CD4-positive, alpha-beta T cell treated with Interleukin-17A for 4 hours (primary cell): ENCODE measurements at regions not wholly inside any gene's neighbourhood (a gene's known extent, or its start where the extent isn't known, plus 50 kb on each side); places are given as distances from the start of the nearest gene placed in this dataset.
"Not testable (repeated sequence)": the region's sequence is repeated elsewhere in the genome, so short reads cannot be mapped to it uniquely, and the experiment has no call there.

Experiments used
- DNase-seq: peaks from one replicate; pipeline ENCODE4 v3.0.0-alpha.2; 2020; ENCODE audit warnings: mixed read lengths

- no peak for DNase-seq
These were observed 349.2 kb downstream of the HGF start for GRCh38 chr7:81420526-81421226.

GRCh38 chr7:81419731-81420130 is 350.1 kb downstream of the HGF start:
- no peak for DNase-seq

- DNase-seq, result no peak
These were observed 353.2 kb downstream of the HGF start for GRCh38 chr7:81416659-81417058.

- DNase-seq, result no peak
These were observed 354.7 kb downstream of the HGF start for GRCh38 chr7:81415181-81415580.

GRCh38 chr7:81414411-81414810 is 355.4 kb downstream of the HGF start:
- DNase-seq, result no peak

- DNase-seq, result no peak
These were observed 359.3 kb downstream of the HGF start for GRCh38 chr7:81410471-81411117.

GRCh38 chr7:81408728-81409127 is 361.1 kb downstream of the HGF start:
- no peak for DNase-seq

- no peak for DNase-seq
These were observed 362.8 kb downstream of the HGF start for GRCh38 chr7:81407094-81407493.

GRCh38 chr7:81404669-81405068 is 365.2 kb downstream of the HGF start:
- no peak for DNase-seq

GRCh38 chr7:81402227-81402626 is 367.6 kb downstream of the HGF start:
- no peak for DNase-seq

- DNase-seq, result no peak
These were observed 370.4 kb downstream of the HGF start for GRCh38 chr7:81399471-81399870.

GRCh38 chr7:81394029-81394428 is 375.8 kb downstream of the HGF start:
- DNase-seq, result no peak

- no peak for DNase-seq
These were observed 376.8 kb downstream of the HGF start for GRCh38 chr7:81393018-81393417.

- DNase-seq, result no peak
These were observed 384.5 kb downstream of the HGF start for GRCh38 chr7:81385370-81385769.

- DNase-seq, result no peak
These were observed 386.0 kb downstream of the HGF start for GRCh38 chr7:81383846-81384245.

- not testable (repeated sequence) for DNase-seq
These were observed 395.2 kb downstream of the HGF start for GRCh38 chr7:81374641-81375040.

- DNase-seq, result no peak
These were observed 399.0 kb downstream of the HGF start for GRCh38 chr7:81370822-81371221.

- DNase-seq, result no peak
These were observed 402.4 kb downstream of the HGF start for GRCh38 chr7:81367326-81367931.

- DNase-seq, result no peak
These were observed 403.3 kb downstream of the HGF start for GRCh38 chr7:81366546-81366945.

- DNase-seq, result no peak
These were observed 408.0 kb downstream of the HGF start for GRCh38 chr7:81361769-81362312.

GRCh38 chr7:81355911-81356310 is 413.9 kb downstream of the HGF start:
- DNase-seq, result no peak

GRCh38 chr7:81349044-81349443 is 420.8 kb downstream of the HGF start:
- DNase-seq, result no peak

- no peak for DNase-seq
These were observed 421.1 kb upstream of the SEMA3C start for GRCh38 chr7:81339946-81340345.

- DNase-seq, result no peak
These were observed 414.7 kb upstream of the SEMA3C start for GRCh38 chr7:81333536-81333935.
